Trophoblast cell (in vitro differentiated cells and primary cell): ENCODE measurements at regions not wholly inside any gene's neighbourhood (a gene's known extent, or its start where the extent isn't known, plus 50 kb on each side); places are given as distances from the start of the nearest gene placed in this dataset.

ENCODE experiments used
- DNase-seq, 2 donors: peaks; one replicate each; pipeline ENCODE4 v3.0.0-alpha.2; 2016
- H2AFZ ChIP-seq: 2 replicates; pipeline ENCODE4 v1.6.1; 2013; ENCODE audit warnings: low read length, moderate library complexity, mild to moderate bottlenecking; ENCODE audit not compliant: insufficient read depth, poor library complexity
- H2AK5ac ChIP-seq: 2 replicates; pipeline ENCODE4 v1.6.1; 2013; ENCODE audit warnings: mild to moderate bottlenecking, low read length
- H2BK120ac ChIP-seq: 2 replicates; pipeline ENCODE4 v1.6.1; 2013; ENCODE audit warnings: low read length, mild to moderate bottlenecking, moderate library complexity; ENCODE audit not compliant: insufficient read depth, poor library complexity
- H2BK12ac ChIP-seq: 2 replicates; pipeline ENCODE4 v1.6.1; 2013; ENCODE audit warnings: mild to moderate bottlenecking, low read length, moderate library complexity
- H2BK5ac ChIP-seq: 2 replicates; pipeline ENCODE4 v1.6.1; 2013; ENCODE audit warnings: low read length, low read depth, moderate library complexity, mild to moderate bottlenecking; ENCODE audit not compliant: poor library complexity
- H3K14ac ChIP-seq: 2 replicates; pipeline ENCODE4 v1.6.1; 2013; ENCODE audit warnings: mild to moderate bottlenecking, low read length
- H3K18ac ChIP-seq: 2 replicates; pipeline ENCODE4 v1.6.1; 2013; ENCODE audit warnings: mild to moderate bottlenecking, low read length
- H3K23ac ChIP-seq: 2 replicates; pipeline ENCODE4 v1.6.1; 2013; ENCODE audit warnings: low read length
- H3K27ac ChIP-seq: 2 replicates; pipeline ENCODE4 v1.5.1; 2013; ENCODE audit warnings: low read depth, mild to moderate bottlenecking, inconsistent platforms, low read length, moderate library complexity
- H3K27me3 ChIP-seq: 2 replicates; pipeline ENCODE4 v1.6.1; 2013; ENCODE audit warnings: inconsistent platforms, mild to moderate bottlenecking, low read length, moderate library complexity; ENCODE audit not compliant: insufficient read depth
- H3K36me3 ChIP-seq, 2 experiments: 1 replicate in 1 of 2; 2 replicates in 1 of 2; pipeline ENCODE4 v1.6.1; 2013; ENCODE audit warnings: low read length in 2 of 2, mild to moderate bottlenecking in 2 of 2, moderate library complexity in 1 of 2; ENCODE audit not compliant: insufficient read depth in 2 of 2, control insufficient read depth in 1 of 2
- H3K4ac ChIP-seq: 2 replicates; pipeline ENCODE4 v1.6.1; 2013; ENCODE audit warnings: low read depth, mild to moderate bottlenecking, low read length, moderate library complexity
- H3K4me1 ChIP-seq, 2 experiments: 1 replicate in 1 of 2; 2 replicates in 1 of 2; pipeline ENCODE4 v1.6.1; 2013; ENCODE audit warnings: low read length in 2 of 2, mild to moderate bottlenecking in 2 of 2, moderate library complexity in 1 of 2; ENCODE audit not compliant: insufficient read depth in 2 of 2, control insufficient read depth in 1 of 2
- H3K4me2 ChIP-seq: 2 replicates; pipeline ENCODE4 v1.6.1; 2013; ENCODE audit warnings: inconsistent platforms, mild to moderate bottlenecking, low read length, moderate library complexity
- H3K4me3 ChIP-seq: 2 replicates; pipeline ENCODE4 v1.5.1; 2013; ENCODE audit warnings: mild to moderate bottlenecking, low read depth, low read length, inconsistent platforms
- H3K79me1 ChIP-seq: one replicate; pipeline ENCODE4 v1.6.1; 2013; ENCODE audit warnings: low read length
- H3K79me2 ChIP-seq: 2 replicates; pipeline ENCODE4 v1.6.1; 2013; ENCODE audit warnings: low read length, mild to moderate bottlenecking; ENCODE audit not compliant: control insufficient read depth, insufficient read depth, poor library complexity
- H3K9ac ChIP-seq: 2 replicates; pipeline ENCODE4 v1.6.1; 2013; ENCODE audit warnings: mild to moderate bottlenecking, low read length
- H3K9me3 ChIP-seq: 2 replicates; pipeline ENCODE4 v1.6.1; 2013; ENCODE audit warnings: low read depth, mild to moderate bottlenecking, control low read depth, inconsistent platforms, low read length; ENCODE audit not compliant: insufficient read depth
- H4K12ac ChIP-seq: 2 replicates; pipeline ENCODE4 v1.6.1; 2013; ENCODE audit warnings: low read depth, mild to moderate bottlenecking, low read length, moderate library complexity
- H4K8ac ChIP-seq: 2 replicates; pipeline ENCODE4 v1.6.1; 2013; ENCODE audit warnings: low read depth, mild to moderate bottlenecking, low read length, moderate library complexity
- H4K91ac ChIP-seq: one replicate; pipeline ENCODE4 v1.6.1; 2013; ENCODE audit warnings: low read depth, mild to moderate bottlenecking, low read length, moderate library complexity
- WGBS: extraction: QIAGEN DNeasy Blood & Tissue Kit; methylation state at CpG from one replicate; pipeline ENCODE4 v1.1.7; 2013; ENCODE audit warnings: missing lambda C conversion rate; ENCODE audit not compliant: insufficient read length, insufficient coverage; ENCODE audit errors: extremely low coverage; 5-methylcytosine and 5-hydroxymethylcytosine counted together

- Histone ChIP-seq H3K79me1 (peaks cover 13% of the 10 kb centered on the region), H4K8ac (peak overlapping the region; percentile 27), H2AFZ (no peak overlapping the region), H2BK5ac (no peak overlapping the region), H3K4me1 (peaks cover 5 to 8% of the 10 kb centered on the region in 2 experiments), H3K4me2 (no peak overlapping the region), H3K27me3 (no peaks in the 10 kb centered on the region), H2BK12ac (peak overlapping the region; percentile 67), H4K12ac (no peak overlapping the region), H4K91ac (no peak overlapping the region), H3K4me3 (no peak overlapping the region), H3K23ac (no peak overlapping the region), H3K18ac (no peak overlapping the region), H3K27ac (no peak overlapping the region), H3K14ac (no peak overlapping the region), H3K9ac (no peak overlapping the region), H3K79me2 (no peaks in the 10 kb centered on the region), H2BK120ac (peak overlapping the region; percentile 64), H2AK5ac (no peak overlapping the region), H3K4ac (no peak overlapping the region), H3K9me3 (no peaks in the 10 kb centered on the region), H3K36me3 (no peaks in the 10 kb centered on the region)
- WGBS, result no CpG with 5 or more reads among the region's 3 CpGs
- peak in 1 of 2 donors; percentile 13 for DNase-seq
These were observed 258.6 kb upstream of the TMEM132C start for GRCh38 chr12:128008341-128008740.

- Histone ChIP-seq H2BK5ac (no peak overlapping the region), H3K4me1 (peaks cover 5 to 8% of the 10 kb centered on the region in 2 experiments), H3K79me1 (peaks cover 13% of the 10 kb centered on the region), H4K12ac (no peak overlapping the region), H3K4ac (no peak overlapping the region), H3K9me3 (no peaks in the 10 kb centered on the region), H3K27ac (peak overlapping the region; percentile 61), H3K18ac (no peak overlapping the region), H3K4me3 (no peak overlapping the region), H3K27me3 (no peaks in the 10 kb centered on the region), H3K79me2 (no peaks in the 10 kb centered on the region), H3K14ac (peak overlapping the region; percentile 20), H2AK5ac (no peak overlapping the region), H3K4me2 (peak overlapping the region; percentile 40), H2AFZ (no peak overlapping the region), H2BK120ac (peak overlapping the region; percentile 19), H4K91ac (peak overlapping the region; percentile 63), H3K23ac (no peak overlapping the region), H3K9ac (peak overlapping the region; percentile 10), H2BK12ac (peak overlapping the region; percentile 69), H4K8ac (no peak overlapping the region), H3K36me3 (no peaks in the 10 kb centered on the region)
- no peak for DNase-seq
- no CpG with 5 or more reads among the region's 8 CpGs for WGBS
These were observed 257.9 kb upstream of the TMEM132C start for GRCh38 chr12:128009108-128009507.

- H3K4me3 ChIP-seq, result no peak overlapping the region
- no peak for DNase-seq
- no peak overlapping the region for H2BK120ac ChIP-seq
- H3K4me2 ChIP-seq, result no peak overlapping the region
- no peak overlapping the region for H3K4ac ChIP-seq
- no peak overlapping the region for H2BK5ac ChIP-seq
- H2BK12ac ChIP-seq, result no peak overlapping the region
- H4K12ac ChIP-seq, result no peak overlapping the region
- H3K27me3 ChIP-seq, result no peaks in the 10 kb centered on the region
- no peak overlapping the region for H3K9ac ChIP-seq
- no peak overlapping the region for H3K14ac ChIP-seq
- no peaks in the 10 kb centered on the region for H3K9me3 ChIP-seq
- H3K36me3 ChIP-seq, result no peaks in the 10 kb centered on the region
- peaks cover 4 to 5% of the 10 kb centered on the region in 2 experiments for H3K4me1 ChIP-seq
- H3K79me2 ChIP-seq, result no peaks in the 10 kb centered on the region
- H3K79me1 ChIP-seq, result peaks cover 8% of the 10 kb centered on the region
- no peak overlapping the region for H2AFZ ChIP-seq
- H3K18ac ChIP-seq, result no peak overlapping the region
- no peak overlapping the region for H4K91ac ChIP-seq
- H4K8ac ChIP-seq, result no peak overlapping the region
- H3K23ac ChIP-seq, result no peak overlapping the region
- no peak overlapping the region for H2AK5ac ChIP-seq
- H3K27ac ChIP-seq, result no peak overlapping the region
These were observed 254.9 kb upstream of the TMEM132C start for GRCh38 chr12:128012110-128012509.

GRCh38 chr12:128015276-128015675, 251.7 kb upstream of the TMEM132C start:
- Histone ChIP-seq H3K4me2 (no peak overlapping the region), H4K91ac (peak overlapping the region; percentile 68), H4K12ac (no peak overlapping the region), H3K4me1 (peaks cover 0 to 6% of the 10 kb centered on the region in 2 experiments), H2AK5ac (no peak overlapping the region), H3K79me2 (no peaks in the 10 kb centered on the region), H4K8ac (no peak overlapping the region), H3K27me3 (no peaks in the 10 kb centered on the region), H3K27ac (no peak overlapping the region), H3K79me1 (peaks cover 7% of the 10 kb centered on the region), H3K18ac (no peak overlapping the region), H2AFZ (no peak overlapping the region), H2BK120ac (no peak overlapping the region), H3K9ac (no peak overlapping the region), H3K9me3 (no peaks in the 10 kb centered on the region), H3K4ac (no peak overlapping the region), H3K23ac (no peak overlapping the region), H3K36me3 (no peaks in the 10 kb centered on the region), H3K14ac (no peak overlapping the region), H2BK12ac (no peak overlapping the region), H3K4me3 (no peak overlapping the region), H2BK5ac (no peak overlapping the region)
- DNase-seq, result no peak
- WGBS, result no CpG with 5 or more reads among the region's 3 CpGs
